Aorta (tissue), 5 donors: ENCODE measurements at regions not wholly inside any gene's neighbourhood (a gene's known extent, or its start where the extent isn't known, plus 50 kb on each side); places are given as distances from the start of the nearest gene placed in this dataset.

Experiments
- ATAC-seq: fragments of 200-7000 bp; cut with Tn5 transposase; one replicate; pipeline ENCODE4 v1.9.1; 2022; ENCODE audit warnings: moderate library complexity; ENCODE audit not compliant: low FRiP score
- DNase-seq, 2 donors: peaks; one replicate each; pipeline ENCODE4 v3.0.0-alpha.2; 2020
- H3K27ac ChIP-seq, 2 donors: one replicate each; pipeline ENCODE4 v1.5.1; 2013; ENCODE audit warnings: low read length in 2 of 2, mild to moderate bottlenecking in 2 of 2, moderate library complexity in 2 of 2, control low read depth in 1 of 2, inconsistent platforms in 1 of 2, low read depth in 1 of 2
- H3K27me3 ChIP-seq, 2 donors: one replicate each; pipeline ENCODE4 v1.6.1; 2013; ENCODE audit warnings: control low read depth in 1 of 2, low read length in 1 of 2, mild to moderate bottlenecking in 1 of 2, moderate library complexity in 1 of 2; ENCODE audit not compliant: insufficient read depth in 2 of 2, control insufficient read depth in 1 of 2
- H3K36me3 ChIP-seq, 2 donors: one replicate each; pipeline ENCODE4 v1.6.1; 2013; ENCODE audit warnings: control low read depth in 1 of 2, low read length in 1 of 2, mild to moderate bottlenecking in 1 of 2; ENCODE audit not compliant: insufficient read depth in 2 of 2, control insufficient read depth in 1 of 2
- H3K4me1 ChIP-seq, 2 donors: one replicate each; pipeline ENCODE4 v1.6.1; 2013; ENCODE audit warnings: low read length in 2 of 2, control low read depth in 1 of 2, mild to moderate bottlenecking in 1 of 2, moderate library complexity in 1 of 2; ENCODE audit not compliant: insufficient read depth in 2 of 2, control insufficient read depth in 1 of 2
- H3K4me3 ChIP-seq, 2 donors: one replicate each; pipeline ENCODE4 v1.5.1; 2013; ENCODE audit warnings: low read length in 2 of 2, control low read depth in 1 of 2, mild to moderate bottlenecking in 1 of 2
- H3K9me3 ChIP-seq: one replicate; pipeline ENCODE4 v1.6.1; 2013; ENCODE audit warnings: mild to moderate bottlenecking, low read length; ENCODE audit not compliant: control insufficient read depth
- WGBS, 2 donors: extraction: QIAGEN DNeasy Blood & Tissue Kit; methylation state at CpG; one replicate each; pipeline ENCODE4 v1.1.7; 2013; 5-methylcytosine and 5-hydroxymethylcytosine counted together
- intact Hi-C, 2 donors: fragments of 100-400 bp; cut with DNase I; formaldehyde crosslinking; loops; one replicate each; pipeline versions ENCODE4 v1.14.2 to v1.15.0; 2022
- donor health status: healthy with polysubstance abuse.
- donor health status: Bipolar disorder and iron deficiency.
- donor health status: DM: no; HTN: no; CAD: no.
- donor health status: DM: no; HTN: no; CAD: no.
- donor health status: DM: yes; HTN: yes; CAD: no.

- peaks cover 0 to 3% of the 10 kb centered on the region in 2 donors for H3K4me1 ChIP-seq
- no peaks in the 10 kb centered on the region for H3K27me3 ChIP-seq
- no peaks in the 10 kb centered on the region for H3K9me3 ChIP-seq
- no peak for ATAC-seq
- no peaks in the 10 kb centered on the region for H3K36me3 ChIP-seq
- 86 to 92% methylated on average over 1 of the region's 1 CpG for WGBS, 2 donors
- no peak for DNase-seq
- no peak overlapping the region for H3K27ac ChIP-seq
- intact Hi-C loops = no loop called here
- H3K4me3 ChIP-seq = no peak overlapping the region
These were observed 125.0 kb upstream of the EDNRA start for GRCh38 chr4:147355847-147356246.

- Histone ChIP-seq H3K36me3 (no peaks in the 10 kb centered on the region), H3K27me3 (no peaks in the 10 kb centered on the region), H3K27ac (no peak overlapping the region), H3K4me3 (no peak overlapping the region), H3K9me3 (no peaks in the 10 kb centered on the region), H3K4me1 (peaks cover 3 to 8% of the 10 kb centered on the region in 2 donors)
- intact Hi-C loops = no loop called here
- WGBS, 2 donors = 56 to 58% methylated on average over 3 of the region's 3 CpGs
- ATAC-seq (peak; percentile 57), DNase-seq (no peak)
These were observed 120.6 kb upstream of the EDNRA start for GRCh38 chr4:147360301-147360700.

- H3K9me3 ChIP-seq = no peaks in the 10 kb centered on the region
- WGBS, 2 donors = 8 to 9% methylated on average over 1 of the region's 1 CpG
- no peaks in the 10 kb centered on the region for H3K36me3 ChIP-seq
- intact Hi-C loops = no loop called here
- no peaks in the 10 kb centered on the region for H3K27me3 ChIP-seq
- DNase-seq (peak in 1 of 2 donors; percentile 50), ATAC-seq (peak; percentile 81)
- H3K4me1 ChIP-seq = peaks cover 3 to 8% of the 10 kb centered on the region in 2 donors
- no peak overlapping the region for H3K4me3 ChIP-seq
- H3K27ac ChIP-seq = no peak overlapping the region
These were observed 119.2 kb upstream of the EDNRA start for GRCh38 chr4:147361726-147362125.

- no peaks in the 10 kb centered on the region for H3K9me3 ChIP-seq
- intact Hi-C loops = no loop called here
- no peaks in the 10 kb centered on the region for H3K27me3 ChIP-seq
- no peak overlapping the region for H3K27ac ChIP-seq
- no peak overlapping the region for H3K4me3 ChIP-seq
- WGBS, 2 donors = 17 to 21% methylated on average over 4 of the region's 4 CpGs
- H3K36me3 ChIP-seq = no peaks in the 10 kb centered on the region
- DNase-seq (peak; percentile 74 to 84), ATAC-seq (no peak)
- peaks cover 3 to 8% of the 10 kb centered on the region in 2 donors for H3K4me1 ChIP-seq
These were observed 118.0 kb upstream of the EDNRA start for GRCh38 chr4:147362938-147363337.

- no peak overlapping the region for H3K27ac ChIP-seq
- intact Hi-C loops = no loop called here
- H3K36me3 ChIP-seq = no peaks in the 10 kb centered on the region
- 93 to 95% methylated on average over 2 of the region's 2 CpGs for WGBS, 2 donors
- DNase-seq (no peak), ATAC-seq (no peak)
- no peak overlapping the region for H3K4me3 ChIP-seq
- peaks cover 3 to 8% of the 10 kb centered on the region in 2 donors for H3K4me1 ChIP-seq
- H3K27me3 ChIP-seq = no peaks in the 10 kb centered on the region
- no peaks in the 10 kb centered on the region for H3K9me3 ChIP-seq
These were observed 117.4 kb upstream of the EDNRA start for GRCh38 chr4:147363514-147363913.

GRCh38 chr4:147365396-147365795 is 115.5 kb upstream of the EDNRA start:
- Histone ChIP-seq H3K9me3 (no peaks in the 10 kb centered on the region), H3K36me3 (no peaks in the 10 kb centered on the region), H3K27me3 (no peaks in the 10 kb centered on the region), H3K4me1 (peaks cover 3 to 8% of the 10 kb centered on the region in 2 donors), H3K4me3 (no peak overlapping the region), H3K27ac (no peak overlapping the region)
- no peak for DNase-seq
- intact Hi-C loops = no loop called here
- WGBS, 2 donors = 93 to 94% methylated on average over 3 of the region's 3 CpGs
- no peak for ATAC-seq

DNA sequence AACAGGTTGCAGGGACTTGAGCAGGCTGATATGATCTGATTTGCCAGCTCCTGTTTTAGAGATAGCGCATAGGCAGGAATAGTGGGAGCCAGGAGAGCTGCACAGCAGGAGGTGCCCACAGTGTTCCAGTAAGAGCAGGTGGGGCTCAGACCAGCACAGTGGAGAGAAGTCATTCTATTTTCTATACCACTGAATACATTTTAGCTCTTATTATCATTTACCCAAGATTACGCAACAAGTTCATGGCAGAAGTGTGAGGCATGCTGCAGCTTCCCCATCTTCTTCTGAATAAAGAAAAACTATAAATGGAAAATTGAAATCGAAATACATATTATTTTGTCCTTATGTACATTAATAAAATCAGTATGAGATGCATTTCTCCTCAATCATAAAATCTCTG is 114.7 kb upstream of the EDNRA start:
- Histone ChIP-seq H3K4me3 (no peak overlapping the region), H3K9me3 (no peaks in the 10 kb centered on the region), H3K4me1 (peaks cover 3 to 6% of the 10 kb centered on the region in 2 donors), H3K27ac (no peak overlapping the region), H3K27me3 (no peaks in the 10 kb centered on the region), H3K36me3 (no peaks in the 10 kb centered on the region)
- intact Hi-C loops = no loop called here
- no peak for ATAC-seq
- WGBS, 2 donors = 94 to 97% methylated on average over 3 of the region's 3 CpGs
- DNase-seq = no peak

- Histone ChIP-seq H3K27me3 (no peaks in the 10 kb centered on the region), H3K27ac (no peak overlapping the region), H3K9me3 (no peaks in the 10 kb centered on the region), H3K4me1 (peaks cover 0 to under 1% of the 10 kb centered on the region in 2 donors), H3K36me3 (no peaks in the 10 kb centered on the region), H3K4me3 (no peak overlapping the region)
- intact Hi-C loops = no loop called here
- DNase-seq (no peak), ATAC-seq (no peak)
These were observed 113.0 kb upstream of the EDNRA start for GRCh38 chr4:147367891-147368290.

GRCh38 chr4:147368948-147369347 is 111.9 kb upstream of the EDNRA start:
- H3K27ac ChIP-seq = no peak overlapping the region
- ATAC-seq = no peak
- no peaks in the 10 kb centered on the region for H3K4me1 ChIP-seq
- no peak overlapping the region for H3K4me3 ChIP-seq
- H3K9me3 ChIP-seq = no peaks in the 10 kb centered on the region
- no peaks in the 10 kb centered on the region for H3K36me3 ChIP-seq
- no peak for DNase-seq
- intact Hi-C loops = no loop called here
- H3K27me3 ChIP-seq = no peaks in the 10 kb centered on the region
